Coronary artery (tissue), 2 donors: ENCODE measurements at regions not wholly inside any gene's neighbourhood (a gene's known extent, or its start where the extent isn't known, plus 50 kb on each side); places are given as distances from the start of the nearest gene placed in this dataset.

Source experiments
- DNase-seq: peaks from one replicate; pipeline ENCODE4 v3.0.0-alpha.2; 2017; ENCODE audit warnings: low spot score
- H3K27ac ChIP-seq, 2 donors: fragments of 200-600 bp; sonication (generic); one replicate each; pipeline ENCODE4 v1.5.1; 2016 to 2019
- H3K4me3 ChIP-seq: fragments of 200-600 bp; sonication (generic); 2 replicates; pipeline ENCODE4 v1.5.1; 2016; ENCODE audit warnings: mild to moderate bottlenecking, moderate library complexity
- TF ChIP-seq, protein P1 (sequence below): fragments of 200-600 bp; sonication (generic); IDR thresholded peaks from one replicate; pipeline ENCODE4 v1.5.1; 2019; ENCODE audit warnings: antibody characterized with exemption

DNA sequence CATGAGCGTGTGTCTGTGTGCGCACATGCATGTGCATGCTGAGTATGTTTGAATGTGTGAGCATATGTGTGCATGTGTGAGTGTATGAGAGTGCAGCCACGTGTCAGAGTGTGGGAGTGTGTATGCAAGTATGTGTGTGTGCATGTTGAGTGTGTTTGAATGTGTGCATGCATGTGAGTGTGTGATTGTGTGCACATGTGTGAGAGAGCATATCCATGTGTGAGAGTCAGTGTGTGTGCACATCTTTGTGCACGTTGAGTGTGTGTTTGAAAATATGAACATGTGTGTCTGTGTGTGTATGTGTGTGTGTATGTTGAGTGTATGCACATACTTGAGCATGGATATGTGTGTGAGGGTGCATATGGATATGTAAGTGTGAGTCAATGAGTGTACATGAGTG lies 730.8 kb downstream of the VRK1 start:
- TF ChIP-seq, protein P1, sequence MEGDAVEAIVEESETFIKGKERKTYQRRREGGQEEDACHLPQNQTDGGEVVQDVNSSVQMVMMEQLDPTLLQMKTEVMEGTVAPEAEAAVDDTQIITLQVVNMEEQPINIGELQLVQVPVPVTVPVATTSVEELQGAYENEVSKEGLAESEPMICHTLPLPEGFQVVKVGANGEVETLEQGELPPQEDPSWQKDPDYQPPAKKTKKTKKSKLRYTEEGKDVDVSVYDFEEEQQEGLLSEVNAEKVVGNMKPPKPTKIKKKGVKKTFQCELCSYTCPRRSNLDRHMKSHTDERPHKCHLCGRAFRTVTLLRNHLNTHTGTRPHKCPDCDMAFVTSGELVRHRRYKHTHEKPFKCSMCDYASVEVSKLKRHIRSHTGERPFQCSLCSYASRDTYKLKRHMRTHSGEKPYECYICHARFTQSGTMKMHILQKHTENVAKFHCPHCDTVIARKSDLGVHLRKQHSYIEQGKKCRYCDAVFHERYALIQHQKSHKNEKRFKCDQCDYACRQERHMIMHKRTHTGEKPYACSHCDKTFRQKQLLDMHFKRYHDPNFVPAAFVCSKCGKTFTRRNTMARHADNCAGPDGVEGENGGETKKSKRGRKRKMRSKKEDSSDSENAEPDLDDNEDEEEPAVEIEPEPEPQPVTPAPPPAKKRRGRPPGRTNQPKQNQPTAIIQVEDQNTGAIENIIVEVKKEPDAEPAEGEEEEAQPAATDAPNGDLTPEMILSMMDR: no peak
- Histone ChIP-seq H3K4me3 (no peak overlapping the region), H3K27ac (no peak overlapping the region)
- no peak for DNase-seq

DNA sequence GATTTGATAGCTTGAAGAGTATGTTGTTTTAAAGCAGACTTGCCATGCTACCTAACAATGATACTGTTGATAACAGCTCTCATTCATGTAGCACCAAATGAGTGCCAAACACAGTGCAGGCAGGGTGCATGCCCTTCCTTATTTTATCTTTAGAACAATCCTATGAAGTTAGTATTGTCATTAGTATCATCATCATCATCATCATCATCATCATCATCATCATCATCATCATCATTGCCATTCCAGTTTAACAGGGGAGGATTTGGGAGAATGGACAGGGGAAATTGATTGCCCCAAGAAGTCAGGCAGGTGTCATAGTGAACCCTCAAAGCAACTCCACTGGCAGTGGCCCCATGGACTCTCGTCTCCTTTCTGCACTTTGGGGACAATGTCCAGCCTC lies 734.9 kb downstream of the VRK1 start:
- Histone ChIP-seq H3K27ac (no peak overlapping the region), H3K4me3 (no peak overlapping the region)
- no peak for DNase-seq
- TF ChIP-seq, protein P1: no peak

DNA sequence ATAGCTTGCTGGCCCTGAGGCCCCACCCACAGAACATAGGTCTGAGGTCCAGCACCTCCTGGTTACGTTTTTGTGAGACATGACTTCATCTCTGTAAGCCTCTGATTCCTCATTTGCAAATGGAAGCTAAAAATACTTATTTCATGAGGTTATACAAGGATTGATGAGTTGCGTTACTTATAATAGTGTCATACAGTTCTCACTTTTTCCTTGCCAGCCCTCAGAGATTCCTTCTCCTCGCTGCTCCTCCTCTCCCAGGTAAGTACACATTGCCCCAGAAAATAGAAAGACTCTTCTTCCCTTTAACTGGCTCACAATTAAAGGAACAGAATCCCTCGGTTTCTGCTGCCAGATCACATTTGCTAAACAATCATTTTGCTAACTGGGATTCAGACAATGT lies 739.2 kb downstream of the VRK1 start:
- no peak overlapping the region for H3K27ac ChIP-seq
- DNase-seq: peak; percentile 29
- no peak overlapping the region for H3K4me3 ChIP-seq
- TF ChIP-seq, protein P1: no peak

DNA sequence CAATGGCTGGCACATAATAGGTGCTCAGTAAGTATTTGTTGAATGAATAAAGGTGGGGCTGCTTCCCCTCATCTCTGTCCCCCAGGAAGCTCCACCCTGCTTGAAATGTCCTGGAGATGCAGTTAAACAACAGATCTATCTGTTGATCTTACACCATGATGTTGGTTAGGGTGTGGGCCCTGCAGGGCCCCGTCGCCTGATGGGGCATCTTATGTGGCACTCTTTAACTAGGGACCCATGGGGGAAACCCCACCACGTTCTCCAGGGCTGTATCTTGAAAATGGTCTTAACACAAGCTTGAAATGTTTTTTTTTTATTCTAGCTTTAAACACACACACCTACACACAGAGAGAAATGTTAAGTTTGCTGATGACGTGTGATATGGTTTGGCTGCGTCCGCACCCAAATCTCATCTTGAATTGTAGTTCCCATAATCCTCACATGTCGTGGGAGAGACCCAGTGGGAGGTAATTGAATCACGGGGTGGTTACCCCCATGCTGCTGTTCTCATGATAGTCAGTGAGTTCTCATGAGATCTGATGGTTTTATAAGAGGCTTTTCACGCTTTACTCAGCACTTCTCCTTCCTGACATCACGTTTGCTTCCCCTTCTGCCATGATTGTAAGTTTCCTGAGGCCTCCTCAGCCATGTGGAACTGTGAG lies 741.7 kb downstream of the VRK1 start:
- H3K4me3 ChIP-seq: no peak overlapping the region
- H3K27ac ChIP-seq: no peak overlapping the region
- peak; percentile 47 for DNase-seq
- TF ChIP-seq, protein P1: no peak

DNA sequence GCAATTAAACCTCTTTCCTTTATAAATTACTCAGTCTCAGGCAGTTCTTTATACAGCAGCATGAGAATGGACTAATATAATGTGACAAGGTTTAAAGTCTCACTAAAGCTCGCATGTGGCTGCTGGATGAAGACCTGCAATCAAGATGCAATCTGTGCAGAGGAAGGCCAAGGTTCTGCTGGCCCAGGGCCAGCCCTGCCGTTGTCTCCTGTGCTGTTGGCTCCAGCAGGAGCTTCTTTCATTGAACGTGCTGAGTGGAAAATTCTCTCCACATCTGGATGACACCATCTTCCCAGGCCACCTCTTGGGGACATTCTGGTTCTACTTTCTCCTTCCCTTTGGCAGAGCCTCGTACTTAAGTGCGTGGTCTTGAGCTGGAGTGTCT lies 742.2 kb downstream of the VRK1 start:
- Histone ChIP-seq H3K27ac (no peak overlapping the region), H3K4me3 (no peak overlapping the region)
- peak; percentile 28 for DNase-seq
- TF ChIP-seq, protein P1: no peak

DNA sequence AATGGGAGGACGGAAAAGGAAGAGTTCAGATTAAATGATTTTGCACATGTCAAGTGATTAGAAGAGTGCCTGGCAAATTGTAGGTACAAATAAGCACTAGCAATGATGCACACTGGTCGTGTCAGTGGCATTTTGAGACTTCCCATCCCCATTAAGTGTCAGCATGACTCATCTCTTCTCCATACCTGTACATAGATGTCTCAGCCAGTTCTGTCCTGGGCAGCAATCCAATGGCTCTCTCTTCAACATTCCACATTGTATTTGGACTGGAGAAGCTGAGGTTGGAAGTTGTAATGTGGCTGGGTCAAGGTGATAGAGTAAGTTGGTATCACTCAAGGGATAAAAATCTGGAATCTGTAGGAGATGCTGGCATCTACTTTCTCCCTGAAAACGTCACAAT lies 742.7 kb downstream of the VRK1 start:
- DNase-seq: peak; percentile 8
- Histone ChIP-seq H3K27ac (no peak overlapping the region), H3K4me3 (no peak overlapping the region)
- TF ChIP-seq, protein P1: no peak

DNA sequence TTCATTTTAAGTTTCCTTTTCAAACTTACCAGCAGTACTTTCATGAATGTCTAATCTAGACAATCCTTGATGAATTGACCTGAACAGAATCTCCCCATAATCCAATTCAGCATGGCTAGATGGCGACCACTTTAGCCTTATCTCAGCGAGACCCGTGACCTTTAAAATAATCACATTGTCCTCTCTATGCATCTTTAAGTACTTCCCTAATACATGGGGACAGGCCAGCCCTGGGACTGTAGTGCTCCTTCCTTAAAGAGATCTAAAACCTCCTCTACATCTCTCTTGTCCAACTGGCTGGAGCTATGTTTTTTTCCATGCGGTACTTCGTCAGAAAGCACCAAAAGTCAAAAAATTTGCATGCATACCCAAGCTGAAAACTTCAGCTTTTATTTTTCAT lies 746.0 kb downstream of the VRK1 start:
- DNase-seq: no peak
- H3K27ac ChIP-seq: no peak overlapping the region
- TF ChIP-seq, protein P1: no peak
- H3K4me3 ChIP-seq: no peak overlapping the region
